ENCODE measurements at regions not wholly inside any gene's neighbourhood (a gene's known extent, or its start where the extent isn't known, plus 50 kb on each side); places are given as distances from the start of the nearest gene placed in this dataset.

DNA sequence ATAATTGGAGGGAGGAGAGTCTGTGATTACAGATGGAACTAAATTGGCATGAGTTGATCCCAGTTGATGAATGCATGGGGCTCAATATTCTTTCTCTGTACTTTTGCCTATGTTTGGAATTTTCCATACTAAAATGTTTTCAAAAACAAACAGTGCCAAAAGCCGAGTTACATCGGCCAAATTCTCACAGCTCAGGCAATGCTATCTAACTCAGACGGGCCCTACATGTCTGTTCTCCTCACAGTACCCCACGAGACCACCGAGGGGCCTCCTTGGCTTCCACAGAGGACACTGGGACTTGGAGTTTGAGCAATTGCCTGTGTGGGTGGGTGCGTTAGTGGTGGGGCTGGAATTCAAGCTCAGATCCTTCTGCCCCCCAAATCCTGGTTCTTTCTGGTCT, 413.2 kb downstream of the CDH26 start:
- no peak for DNase-seq (ENCODE audit: low read depth)

DNA sequence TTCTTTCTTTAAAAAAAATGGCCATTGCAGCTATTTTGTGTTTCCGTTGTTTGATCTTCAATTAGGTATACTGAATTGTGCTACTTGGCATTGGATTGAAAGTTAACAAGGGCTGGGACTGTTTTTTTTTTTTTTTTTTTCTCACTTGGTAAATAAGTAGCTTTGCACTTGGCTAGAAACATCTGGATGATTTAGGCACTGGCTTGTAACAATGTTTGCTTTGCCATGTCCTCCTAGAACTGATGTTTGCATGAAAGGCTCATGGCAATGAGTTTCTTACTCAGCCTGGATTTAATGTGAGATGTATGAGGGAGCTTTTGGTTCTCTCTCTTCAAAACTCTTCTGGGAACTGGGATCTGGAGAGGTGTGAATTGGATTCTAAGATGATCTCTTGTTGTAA, 414.1 kb downstream of the CDH26 start:
- DNase-seq (ENCODE audit: low read depth): no peak

- DNase-seq (ENCODE audit: low read depth): no peak
These were observed 414.6 kb downstream of the CDH26 start for GRCh38 chr20:60372822-60373221.

- no peak for DNase-seq (ENCODE audit: low read depth)
These were observed 420.4 kb downstream of the CDH26 start for GRCh38 chr20:60378620-60379019.

- DNase-seq (ENCODE audit: low read depth): no peak
These were observed 423.6 kb downstream of the CDH26 start for GRCh38 chr20:60381643-60382400.

DNA sequence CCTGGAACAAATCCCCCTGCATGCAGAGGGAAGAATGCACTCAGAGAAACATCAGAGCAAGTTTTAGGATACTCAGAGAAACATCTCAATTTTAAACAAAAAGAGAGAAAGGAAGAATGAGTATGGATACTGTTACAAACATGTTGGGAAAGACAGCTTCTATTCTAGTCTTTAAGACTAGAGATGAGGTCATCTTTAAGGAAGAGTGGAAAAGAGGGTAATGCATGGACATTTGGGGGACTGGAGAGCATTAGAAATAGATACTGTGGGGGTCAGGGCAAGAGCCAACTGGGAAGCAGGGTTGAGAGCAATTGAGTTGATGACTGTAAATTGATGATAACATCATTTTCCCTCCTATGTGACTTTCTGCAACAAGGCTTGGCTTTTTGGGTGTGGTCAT, 431.2 kb downstream of the CDH26 start:
- no peak for DNase-seq (ENCODE audit: low read depth)

DNA sequence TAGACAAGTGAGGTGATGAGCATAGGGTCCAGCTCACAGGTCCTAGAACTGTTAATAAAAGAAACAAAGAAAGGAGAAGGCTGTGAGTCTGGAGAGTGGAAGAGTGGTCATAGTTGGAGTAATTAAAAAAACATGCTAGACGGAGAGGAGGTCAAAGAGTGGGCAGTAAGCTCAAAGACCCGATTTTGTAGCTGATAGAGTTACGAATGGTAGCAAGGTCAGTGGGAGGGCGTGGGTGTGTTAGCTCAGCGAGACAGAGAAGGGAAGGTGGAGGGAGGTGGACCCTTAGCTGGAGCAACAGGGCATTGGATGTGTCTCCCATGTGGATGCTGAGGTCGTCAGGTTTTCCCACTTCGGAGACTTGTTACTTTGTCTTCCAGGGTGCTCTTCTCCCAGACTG, 431.7 kb downstream of the CDH26 start:
- DNase-seq (ENCODE audit: low read depth): no peak

DNA sequence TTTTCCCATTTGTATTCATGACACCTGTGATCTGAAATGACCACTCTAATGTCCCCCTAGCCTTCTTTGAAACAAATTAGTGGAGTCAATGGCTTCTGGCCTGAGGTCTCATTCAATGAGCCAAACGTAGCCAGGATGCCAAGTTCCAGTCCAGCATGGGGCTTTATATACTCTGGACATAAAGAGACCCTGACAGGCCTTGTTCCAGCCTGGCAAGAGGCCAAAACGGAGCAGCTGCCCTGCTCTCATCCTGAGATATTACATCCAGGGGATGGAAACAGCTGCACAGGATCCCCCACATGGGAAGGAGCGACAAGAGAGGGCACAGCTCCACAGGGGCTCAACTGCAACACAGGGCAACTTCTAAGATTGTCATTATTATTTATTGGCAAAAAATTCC, 437.8 kb downstream of the CDH26 start:
- no peak for DNase-seq (ENCODE audit: low read depth)

DNA sequence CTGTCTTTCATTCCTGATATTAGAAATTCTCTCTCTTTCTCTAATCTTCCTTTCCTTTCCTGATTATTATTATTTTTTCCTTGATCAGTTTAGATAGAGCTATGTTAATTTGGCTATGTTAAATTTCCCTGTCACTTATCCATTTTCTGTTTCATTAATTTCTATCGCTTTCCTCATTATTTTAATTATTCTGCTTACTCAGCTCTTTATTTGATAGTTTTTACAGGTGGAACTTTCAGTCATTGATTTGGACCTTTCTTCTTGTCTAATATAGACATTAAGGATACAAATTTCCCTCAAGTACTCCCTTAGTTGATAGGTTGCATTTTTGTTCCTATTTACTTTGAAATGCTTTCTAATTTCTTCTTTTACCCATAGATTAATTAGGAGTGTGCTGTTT, 442.3 kb downstream of the CDH26 start:
- no peak for DNase-seq (ENCODE audit: low read depth)

DNA sequence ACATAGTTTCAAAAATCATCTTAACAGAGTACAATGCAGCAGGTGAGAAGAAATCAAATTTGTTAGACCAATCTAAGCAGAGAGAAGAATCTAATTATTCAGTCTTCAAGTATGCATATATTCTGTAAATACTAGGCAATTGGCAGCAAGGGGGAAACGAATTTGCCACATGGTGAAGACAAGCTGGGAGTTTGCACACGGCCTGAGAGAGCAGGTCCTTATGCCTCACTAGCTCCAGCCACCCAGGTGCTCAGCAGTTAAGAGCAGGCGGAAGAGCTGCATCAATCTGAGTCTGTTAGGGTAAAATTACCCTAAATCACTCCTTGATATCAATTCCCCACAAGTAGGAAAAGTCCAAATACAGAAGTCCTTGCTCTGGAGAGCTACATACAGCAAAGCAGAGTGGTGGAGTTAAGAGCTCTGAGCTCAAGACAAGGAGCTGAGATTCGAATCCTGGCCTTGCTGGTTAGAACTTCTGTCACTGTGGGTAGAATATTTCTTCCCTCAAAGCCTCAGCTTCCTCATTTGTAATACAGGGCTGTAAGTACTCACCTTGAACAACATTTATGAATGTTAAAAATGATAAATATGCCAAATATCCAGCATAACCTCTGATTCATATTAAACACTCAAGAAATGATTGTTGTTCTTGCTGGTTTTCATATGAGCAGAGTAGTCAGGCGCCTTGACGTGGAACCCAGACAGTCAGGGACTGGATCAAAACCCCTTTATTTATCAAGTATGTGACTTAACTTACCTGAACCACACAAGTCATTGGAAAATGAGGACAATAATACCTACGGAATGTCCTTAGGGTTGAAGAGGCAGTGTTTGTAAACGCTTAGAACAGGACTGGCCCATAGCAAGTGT, 444.2 kb downstream of the CDH26 start:
- DNase-seq (ENCODE audit: low read depth): no peak

DNA sequence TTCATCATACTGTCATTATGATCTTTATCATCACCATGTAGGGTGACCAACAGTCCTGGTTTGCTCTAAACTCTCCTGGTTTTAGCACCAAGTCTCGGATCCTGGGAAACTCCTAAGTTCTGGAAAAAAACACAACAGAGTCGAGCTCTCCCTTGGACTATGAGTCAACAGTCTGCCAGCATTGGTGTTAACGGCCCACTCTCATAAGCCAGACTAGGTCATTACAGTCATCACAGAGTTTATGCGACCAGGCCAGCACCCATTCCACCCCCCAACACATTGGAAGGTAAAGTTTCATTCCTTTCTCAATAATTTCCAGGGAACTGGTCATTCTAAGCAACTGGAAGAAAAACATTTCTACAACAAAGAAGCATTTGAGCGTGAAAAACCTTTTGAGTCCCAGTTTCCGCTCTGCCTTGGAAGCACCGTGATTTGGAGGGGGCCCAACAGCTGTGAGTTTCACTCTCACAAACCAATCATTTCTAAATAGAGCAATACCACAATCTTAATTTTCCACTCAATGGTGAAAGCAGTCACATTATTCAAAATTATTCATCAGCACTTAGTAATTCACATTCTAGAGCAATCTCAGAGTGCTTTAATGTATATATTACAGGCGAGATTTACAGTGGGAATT, 445.0 kb downstream of the CDH26 start:
- no peak for DNase-seq (ENCODE audit: low read depth)

GRCh38 chr20:60407011-60407771, 449.0 kb downstream of the CDH26 start:
- no peak for DNase-seq (ENCODE audit: low read depth)

DNA sequence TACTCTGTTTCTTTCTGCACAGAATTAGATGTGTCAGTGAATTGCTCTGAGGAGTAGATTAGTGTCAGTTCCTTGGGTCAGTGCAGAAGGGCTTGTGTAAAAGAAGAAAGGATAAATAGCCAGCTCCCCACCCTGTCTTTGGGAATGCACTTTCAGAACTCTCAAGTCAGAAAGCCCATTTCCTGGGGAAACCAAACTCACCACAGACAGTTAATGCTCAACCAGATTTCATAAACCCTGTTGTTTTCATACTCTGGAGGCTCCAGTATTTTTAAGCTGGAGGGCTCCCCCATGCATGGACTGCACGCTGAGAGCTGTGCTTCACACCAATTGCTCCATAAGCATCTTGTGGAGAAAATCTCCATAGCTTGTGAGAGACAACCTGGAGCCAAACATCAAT, 449.7 kb downstream of the CDH26 start:
- DNase-seq (ENCODE audit: low read depth): no peak

GRCh38 chr20:60408435-60408834, 450.2 kb downstream of the CDH26 start:
- DNase-seq (ENCODE audit: low read depth): no peak

DNA sequence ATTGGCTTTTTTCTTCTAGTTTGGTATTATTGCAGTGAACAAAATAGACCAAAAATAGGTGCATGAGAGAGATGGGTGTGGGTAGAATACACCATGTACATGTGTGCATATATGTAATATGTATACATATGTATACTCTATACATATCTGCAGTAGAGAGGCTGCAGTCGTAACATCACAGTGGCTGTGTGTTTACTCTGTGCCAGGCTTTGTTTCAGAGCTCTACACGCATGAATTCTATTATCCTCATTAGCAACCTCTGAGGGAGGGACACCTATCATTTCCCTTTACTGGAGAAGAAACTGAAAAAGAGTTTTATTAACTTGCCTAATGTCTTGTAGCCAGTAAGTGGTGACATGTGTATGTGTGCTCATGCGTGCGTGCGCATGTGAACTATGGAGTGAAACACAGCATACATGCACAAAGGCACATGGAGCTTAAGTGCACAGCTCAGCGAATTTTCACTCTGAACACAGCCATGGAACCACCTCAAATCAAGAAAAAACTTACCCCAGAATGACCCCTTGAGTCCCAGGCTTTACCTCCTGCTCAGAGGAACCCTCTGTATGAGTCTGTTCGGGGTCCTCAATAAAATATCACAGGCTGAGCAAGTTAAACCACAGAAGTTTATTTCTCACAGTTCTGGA, 452.5 kb downstream of the CDH26 start:
- no peak for DNase-seq (ENCODE audit: low read depth)

GRCh38 chr20:60411813-60412212, 453.6 kb downstream of the CDH26 start:
- no peak for DNase-seq (ENCODE audit: low read depth)

- DNase-seq (ENCODE audit: low read depth): no peak
These were observed 462.5 kb downstream of the CDH26 start for GRCh38 chr20:60420676-60421229.

DNA sequence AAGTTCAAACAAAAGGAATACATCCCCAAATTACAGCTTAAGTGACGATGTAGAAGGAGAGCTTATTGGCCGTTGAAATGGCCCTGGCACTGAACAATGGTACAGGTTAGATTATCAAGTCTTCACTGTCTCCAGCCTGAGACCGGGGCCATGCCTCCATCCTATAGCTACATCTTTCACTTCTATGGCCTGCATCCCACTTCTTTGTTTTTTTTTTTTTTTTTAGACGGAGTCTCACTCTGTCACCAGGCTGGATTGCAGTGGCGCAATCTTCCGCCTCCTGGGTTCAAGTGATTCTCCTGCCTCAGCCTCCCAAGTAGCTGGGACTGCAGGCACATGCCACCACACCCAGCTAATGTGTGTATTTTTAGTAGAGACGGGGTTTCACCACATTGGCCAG, 464.6 kb downstream of the CDH26 start:
- DNase-seq (ENCODE audit: low read depth): no peak

GRCh38 chr20:60424267-60424902, 466.2 kb downstream of the CDH26 start:
- DNase-seq (ENCODE audit: low read depth): no peak

DNA sequence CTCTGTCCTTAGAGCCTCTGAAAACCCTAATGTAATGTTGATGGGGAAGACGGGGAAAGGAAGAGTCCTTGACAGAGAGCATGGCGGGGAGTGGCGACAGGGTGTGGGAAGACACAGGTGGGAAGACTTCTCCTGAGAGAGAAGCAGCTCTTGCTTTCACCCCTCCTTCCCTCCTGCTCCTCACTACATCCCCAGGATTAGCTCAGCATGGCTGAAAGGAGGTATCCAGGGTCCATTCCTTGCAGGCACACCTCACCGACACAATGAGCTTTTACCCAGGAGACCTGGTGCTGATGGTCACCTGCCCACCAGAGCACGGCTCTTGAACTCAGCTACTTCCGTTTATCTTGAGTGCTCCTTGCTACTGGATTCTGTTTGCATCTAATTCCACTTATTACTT, 469.3 kb downstream of the CDH26 start:
- no peak for DNase-seq (ENCODE audit: low read depth)

DNA sequence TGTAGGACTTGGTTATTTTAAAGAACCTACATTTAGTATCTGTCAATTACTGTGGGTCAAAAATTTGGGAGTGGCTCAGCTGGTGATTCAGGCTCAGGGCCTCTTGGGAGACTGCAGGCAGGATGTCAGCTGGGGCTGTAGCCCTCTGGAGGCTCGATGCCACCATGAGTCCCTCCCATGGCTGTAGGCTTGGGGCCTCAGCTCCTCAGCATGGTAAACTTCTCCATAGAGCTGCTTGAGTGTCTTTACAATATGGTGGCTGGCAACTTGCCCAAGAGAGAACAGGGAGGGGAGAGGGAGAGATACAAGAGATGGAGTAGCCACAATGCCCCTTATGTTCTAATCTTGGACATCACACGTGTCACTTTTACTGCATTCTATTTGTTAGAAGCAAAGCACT, 470.4 kb downstream of the CDH26 start:
- no peak for DNase-seq (ENCODE audit: low read depth)

Data from stimulated activated CD8-positive, alpha-beta memory T cell treated with anti-CD3 and anti-CD28 coated beads, Interleukin-12 subunit alpha, Interleukin-12 subunit beta, amount 100 ng/mL, for 1 hour (primary cell).